ENCODE measurements at regions not wholly inside any gene's neighbourhood (a gene's known extent, or its start where the extent isn't known, plus 50 kb on each side); places are given as distances from the start of the nearest gene placed in this dataset.

- TF ChIP-seq CTCF (IDR thresholded peaks at IDR 0.05) (no peak), POLR2A (IDR thresholded peaks at IDR 0.05) (no peak)
These were observed 221.6 kb upstream of the LCORL start for GRCh38 chr4:18242919-18243693.

Data from adrenal gland (tissue), 5 donors.